ENCODE measurements at regions not wholly inside any gene's neighbourhood (a gene's known extent, or its start where the extent isn't known, plus 50 kb on each side); places are given as distances from the start of the nearest gene placed in this dataset.

GRCh38 chr5:62902126-62902525 lies 323.5 kb downstream of the LRRC70 start:
- no peak for TF ChIP-seq POLR2A (IDR thresholded peaks at IDR 0.05)
- TF ChIP-seq CTCF (IDR thresholded peaks at IDR 0.05): no peak

Measured in Peyer's patch (tissue), 4 donors.